OCI-LY1 (cell line): ENCODE measurements at regions not wholly inside any gene's neighbourhood (a gene's known extent, or its start where the extent isn't known, plus 50 kb on each side); places are given as distances from the start of the nearest gene placed in this dataset.

Source experiments
- H2AFZ ChIP-seq: fragments of 200-600 bp; sonication (generic), shearing (Covaris generic); 2 replicates; pipeline ENCODE4 v1.6.0; 2014; ENCODE audit warnings: antibody characterized with exemption, mild to moderate bottlenecking, low read length
- H3F3A ChIP-seq: fragments of 200-600 bp; sonication (generic), shearing (Covaris generic); 2 replicates; pipeline ENCODE4 v1.6.0; 2014; ENCODE audit warnings: mild to moderate bottlenecking, antibody characterized with exemption, low read length, moderate library complexity; ENCODE audit not compliant: insufficient read depth
- H3K27ac ChIP-seq: fragments of 200-600 bp; sonication (generic); 2 replicates; pipeline ENCODE4 v1.5.1; 2014; ENCODE audit warnings: low read length, mixed run types, mild to moderate bottlenecking, low read depth; ENCODE audit not compliant: poor library complexity, severe bottlenecking
- H3K27me3 ChIP-seq: fragments of 200-600 bp; sonication (generic); 2 replicates; pipeline ENCODE4 v1.6.0; 2014; ENCODE audit warnings: antibody characterized with exemption, mild to moderate bottlenecking, low read length, moderate library complexity; ENCODE audit not compliant: insufficient read depth
- H3K36me3 ChIP-seq: fragments of 200-600 bp; sonication (generic); 2 replicates; pipeline ENCODE4 v1.6.1; 2014; ENCODE audit warnings: mild to moderate bottlenecking, antibody characterized with exemption, low read length, moderate library complexity, mixed read lengths; ENCODE audit not compliant: insufficient read depth
- H3K4me1 ChIP-seq: fragments of 200-600 bp; sonication (generic); 2 replicates; pipeline ENCODE4 v1.5.1; 2014; ENCODE audit warnings: mild to moderate bottlenecking, low read length, moderate library complexity; ENCODE audit not compliant: insufficient read depth, severe bottlenecking
- H3K4me2 ChIP-seq: fragments of 200-600 bp; sonication (generic), shearing (Covaris generic); 2 replicates; pipeline ENCODE4 v1.6.1; 2014; ENCODE audit warnings: low read length
- H3K4me3 ChIP-seq: fragments of 200-600 bp; sonication (generic); 2 replicates; pipeline ENCODE4 v1.5.1; 2014; ENCODE audit warnings: low read length, low read depth, mild to moderate bottlenecking, mixed read lengths; ENCODE audit not compliant: poor library complexity, severe bottlenecking
- H3K79me2 ChIP-seq: fragments of 200-600 bp; shearing (Covaris generic); 2 replicates; pipeline ENCODE4 v1.6.1; 2016; ENCODE audit warnings: mixed run types, low read length, mixed read lengths; ENCODE audit not compliant: insufficient read depth
- H3K9ac ChIP-seq: fragments of 200-600 bp; sonication (generic), shearing (Covaris generic); 2 replicates; pipeline ENCODE4 v1.6.1; 2014; ENCODE audit warnings: mild to moderate bottlenecking, low read length, mixed read lengths
- H3K9me2 ChIP-seq: fragments of 200-600 bp; sonication (generic), shearing (Covaris generic); 2 replicates; pipeline ENCODE4 v1.6.1; 2014; ENCODE audit warnings: low read depth, mild to moderate bottlenecking, low read length, mixed read lengths
- H3K9me3 ChIP-seq: fragments of 200-600 bp; shearing (Covaris generic); 2 replicates; pipeline ENCODE4 v1.6.1; 2014; ENCODE audit warnings: low read length, mixed read lengths
- H4K20me1 ChIP-seq: fragments of 200-600 bp; sonication (generic), shearing (Covaris generic); 2 replicates; pipeline ENCODE4 v1.6.0; 2016; ENCODE audit warnings: mild to moderate bottlenecking, low read length; ENCODE audit not compliant: insufficient read depth
- EZH2 ChIP-seq: fragments of 200-600 bp; sonication (generic), shearing (Covaris generic); IDR thresholded peaks from 2 replicates; pipeline ENCODE4 v1.8.0; 2017; ENCODE audit warnings: borderline replicate concordance, mixed run types, mild to moderate bottlenecking, antibody characterized with exemption, low read length, moderate library complexity, mixed read lengths
- TF ChIP-seq, protein P1 (sequence below): fragments of 200-600 bp; sonication (generic), shearing (Covaris generic); IDR thresholded peaks from 2 replicates; pipeline ENCODE4 v1.5.1; 2017; ENCODE audit warnings: mild to moderate bottlenecking, antibody characterized with exemption, low read length, moderate library complexity, mixed read lengths

DNA sequence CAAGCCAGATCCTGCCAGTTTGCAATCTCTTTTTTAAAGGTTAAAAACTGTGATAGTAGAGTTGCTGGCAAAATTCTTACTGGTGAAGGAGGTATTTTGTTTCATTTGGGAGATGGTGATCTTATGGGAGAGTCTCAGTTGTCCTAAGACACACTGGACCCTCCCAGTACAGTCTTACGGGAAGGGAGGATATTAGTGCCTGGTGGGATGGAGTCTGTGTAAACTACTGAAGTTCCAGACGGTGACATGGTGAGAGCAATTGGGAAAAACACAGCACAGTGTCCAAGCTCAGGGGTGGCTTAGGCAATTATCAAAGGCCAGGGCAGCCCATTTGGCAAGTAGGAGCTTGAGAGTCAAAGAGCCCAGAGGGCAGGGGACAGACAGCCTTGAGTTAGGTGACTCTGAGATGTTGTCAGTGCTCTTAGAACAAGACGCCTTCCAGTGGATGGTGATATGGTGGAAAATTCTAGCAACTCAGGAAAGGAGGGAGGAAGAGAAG is 143.7 kb upstream of the CCDC68 start:
- H4K20me1 ChIP-seq = no peaks in the 10 kb centered on the region
- no peak overlapping the region for H3K4me2 ChIP-seq
- H3F3A ChIP-seq = no peaks in the 10 kb centered on the region
- no peak overlapping the region for H3K27ac ChIP-seq
- no peaks in the 10 kb centered on the region for H3K79me2 ChIP-seq
- H3K4me3 ChIP-seq = no peak overlapping the region
- no peak overlapping the region for H3K9ac ChIP-seq
- no peaks in the 10 kb centered on the region for H3K27me3 ChIP-seq
- H3K36me3 ChIP-seq = no peaks in the 10 kb centered on the region
- H3K9me3 ChIP-seq = no peaks in the 10 kb centered on the region
- no peak for TF ChIP-seq EZH2
- TF ChIP-seq, protein P1, sequence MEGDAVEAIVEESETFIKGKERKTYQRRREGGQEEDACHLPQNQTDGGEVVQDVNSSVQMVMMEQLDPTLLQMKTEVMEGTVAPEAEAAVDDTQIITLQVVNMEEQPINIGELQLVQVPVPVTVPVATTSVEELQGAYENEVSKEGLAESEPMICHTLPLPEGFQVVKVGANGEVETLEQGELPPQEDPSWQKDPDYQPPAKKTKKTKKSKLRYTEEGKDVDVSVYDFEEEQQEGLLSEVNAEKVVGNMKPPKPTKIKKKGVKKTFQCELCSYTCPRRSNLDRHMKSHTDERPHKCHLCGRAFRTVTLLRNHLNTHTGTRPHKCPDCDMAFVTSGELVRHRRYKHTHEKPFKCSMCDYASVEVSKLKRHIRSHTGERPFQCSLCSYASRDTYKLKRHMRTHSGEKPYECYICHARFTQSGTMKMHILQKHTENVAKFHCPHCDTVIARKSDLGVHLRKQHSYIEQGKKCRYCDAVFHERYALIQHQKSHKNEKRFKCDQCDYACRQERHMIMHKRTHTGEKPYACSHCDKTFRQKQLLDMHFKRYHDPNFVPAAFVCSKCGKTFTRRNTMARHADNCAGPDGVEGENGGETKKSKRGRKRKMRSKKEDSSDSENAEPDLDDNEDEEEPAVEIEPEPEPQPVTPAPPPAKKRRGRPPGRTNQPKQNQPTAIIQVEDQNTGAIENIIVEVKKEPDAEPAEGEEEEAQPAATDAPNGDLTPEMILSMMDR = no peak
- no peaks in the 10 kb centered on the region for H3K9me2 ChIP-seq
- no peaks in the 10 kb centered on the region for H3K4me1 ChIP-seq
- no peak overlapping the region for H2AFZ ChIP-seq

GRCh38 chr18:55102501-55102900 is 143.2 kb upstream of the CCDC68 start:
- no peaks in the 10 kb centered on the region for H3K27me3 ChIP-seq
- H4K20me1 ChIP-seq = no peaks in the 10 kb centered on the region
- H2AFZ ChIP-seq = no peak overlapping the region
- no peak overlapping the region for H3K4me3 ChIP-seq
- H3K79me2 ChIP-seq = no peaks in the 10 kb centered on the region
- H3K27ac ChIP-seq = no peak overlapping the region
- no peaks in the 10 kb centered on the region for H3F3A ChIP-seq
- no peak overlapping the region for H3K9ac ChIP-seq
- H3K36me3 ChIP-seq = no peaks in the 10 kb centered on the region
- no peaks in the 10 kb centered on the region for H3K4me1 ChIP-seq
- H3K9me2 ChIP-seq = no peaks in the 10 kb centered on the region
- TF ChIP-seq EZH2 = no peak
- TF ChIP-seq, protein P1 = no peak
- no peak overlapping the region for H3K4me2 ChIP-seq
- no peaks in the 10 kb centered on the region for H3K9me3 ChIP-seq

DNA sequence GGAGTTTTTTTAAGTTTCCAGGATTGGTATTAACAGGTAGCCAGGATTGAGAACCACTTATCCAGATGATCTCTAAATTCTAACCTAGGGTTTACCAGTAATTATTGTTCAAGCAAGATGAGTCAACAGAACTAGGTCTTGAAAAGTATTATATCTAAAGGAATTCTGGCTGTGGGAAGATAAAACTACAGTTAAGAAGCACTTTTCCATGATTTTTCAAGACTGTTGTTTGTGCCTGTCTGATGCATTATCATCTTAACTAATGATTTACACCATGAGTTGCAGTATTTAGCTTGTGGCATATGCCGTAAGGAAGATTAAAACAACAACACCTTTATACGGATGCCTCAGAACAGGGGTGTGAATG is 142.2 kb upstream of the CCDC68 start:
- H4K20me1 ChIP-seq = no peaks in the 10 kb centered on the region
- no peaks in the 10 kb centered on the region for H3K79me2 ChIP-seq
- H3K36me3 ChIP-seq = no peaks in the 10 kb centered on the region
- H3K27me3 ChIP-seq = no peaks in the 10 kb centered on the region
- H3K4me2 ChIP-seq = no peak overlapping the region
- no peak overlapping the region for H3K9ac ChIP-seq
- TF ChIP-seq, protein P1 = no peak
- TF ChIP-seq EZH2 = no peak
- H3F3A ChIP-seq = no peaks in the 10 kb centered on the region
- no peaks in the 10 kb centered on the region for H3K9me2 ChIP-seq
- H3K9me3 ChIP-seq = no peaks in the 10 kb centered on the region
- H2AFZ ChIP-seq = no peak overlapping the region
- H3K4me3 ChIP-seq = no peak overlapping the region
- no peak overlapping the region for H3K27ac ChIP-seq
- no peaks in the 10 kb centered on the region for H3K4me1 ChIP-seq
